GM21381 (cell line): ENCODE measurements at regions not wholly inside any gene's neighbourhood (a gene's known extent, or its start where the extent isn't known, plus 50 kb on each side); places are given as distances from the start of the nearest gene placed in this dataset.
"Not testable (repeated sequence)": the region's sequence is repeated elsewhere in the genome, so short reads cannot be mapped to it uniquely, and the experiment has no call there.

Experiments used
- ATAC-seq: cut with Tn5 transposase; IDR thresholded peaks from one replicate; pipeline ENCODE4 v1.9.1; 2021; ENCODE audit warnings: mild to moderate bottlenecking, moderate library complexity; ENCODE audit not compliant: unreplicated experiment

DNA sequence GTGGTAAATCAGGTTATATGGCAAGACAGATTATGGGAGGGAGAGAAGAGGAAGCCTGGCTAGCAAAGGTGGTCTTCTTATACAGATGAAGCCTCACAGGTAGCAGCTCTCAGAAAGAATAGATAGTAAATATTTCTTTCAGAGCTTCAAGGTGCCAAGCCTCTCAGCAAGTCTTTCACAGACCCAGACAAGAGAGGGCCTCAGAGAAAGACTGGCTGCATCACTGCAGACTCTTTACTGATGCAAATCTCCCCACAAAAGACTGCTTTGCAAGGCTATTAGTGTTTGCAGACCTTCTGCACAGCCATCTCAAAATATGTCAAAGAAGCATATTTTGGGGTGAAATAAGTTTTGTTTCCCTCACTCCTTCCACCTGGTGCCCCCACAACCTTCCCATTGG is 372.4 kb upstream of the RND3 start:
- no peak for ATAC-seq

DNA sequence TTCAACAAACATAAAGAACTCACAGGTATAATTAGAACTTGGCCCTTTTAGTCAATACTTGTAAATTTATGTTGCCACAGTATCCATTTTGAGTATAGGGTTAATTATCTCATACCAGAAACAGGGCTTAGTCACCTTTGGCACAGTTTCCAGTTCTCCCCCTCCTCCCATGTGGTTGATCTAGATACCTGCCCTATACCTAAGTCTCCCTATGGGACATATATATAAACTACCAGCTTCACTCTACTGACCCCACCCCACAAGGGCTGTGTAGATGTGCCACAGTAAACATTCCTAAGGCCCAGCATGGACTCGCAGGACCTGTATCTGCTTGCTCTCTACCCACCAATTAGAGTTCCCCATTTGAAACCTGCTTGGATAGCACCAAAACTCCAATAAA is 371.7 kb upstream of the RND3 start:
- ATAC-seq = no peak

GRCh38 chr2:150858382-150858781 is 370.9 kb upstream of the RND3 start:
- ATAC-seq = no peak

GRCh38 chr2:150856596-150857281 is 369.3 kb upstream of the RND3 start:
- ATAC-seq = no peak

- ATAC-seq = no peak
Observed at GRCh38 chr2:150853263-150853662, 365.8 kb upstream of the RND3 start.

- no peak for ATAC-seq
Observed at GRCh38 chr2:150850641-150851040, 363.2 kb upstream of the RND3 start.

DNA sequence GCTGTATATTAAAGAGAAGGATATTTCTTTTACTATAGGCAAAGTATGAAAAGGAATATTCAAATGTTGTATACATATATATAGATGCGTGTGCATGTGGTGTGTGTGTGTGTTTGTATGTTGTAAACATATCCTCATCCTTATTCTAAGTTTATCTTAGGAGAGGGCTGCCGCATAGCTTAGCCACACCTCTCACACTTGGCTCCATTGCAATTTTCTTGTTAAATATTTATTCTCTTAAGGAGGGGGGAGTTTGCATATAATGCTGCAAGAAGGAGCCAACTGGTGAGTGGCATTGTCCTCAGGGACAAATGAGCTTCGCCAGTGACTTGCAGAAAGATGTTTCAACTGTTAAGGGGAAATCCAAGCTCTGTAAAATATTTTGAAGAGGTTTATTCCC is 360.1 kb upstream of the RND3 start:
- ATAC-seq = no peak

DNA sequence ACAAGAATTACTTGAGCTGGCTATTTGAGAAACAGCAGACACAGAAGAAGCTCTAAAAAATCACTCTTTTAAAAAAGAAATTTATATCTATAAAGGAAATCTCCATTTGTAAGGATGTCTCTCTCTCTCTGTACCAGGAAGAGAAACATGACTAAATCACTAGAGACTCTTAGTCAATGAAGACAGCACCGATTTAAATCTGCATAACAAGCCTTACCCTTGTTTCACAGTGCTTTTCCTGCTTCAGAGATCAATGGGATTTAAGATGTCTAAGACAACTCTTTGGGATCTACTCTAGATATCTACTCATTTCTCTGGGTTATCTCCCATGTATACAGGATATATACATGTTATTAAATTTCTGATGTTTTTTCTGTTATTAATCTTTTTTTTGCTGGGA is 359.2 kb upstream of the RND3 start:
- no peak for ATAC-seq

DNA sequence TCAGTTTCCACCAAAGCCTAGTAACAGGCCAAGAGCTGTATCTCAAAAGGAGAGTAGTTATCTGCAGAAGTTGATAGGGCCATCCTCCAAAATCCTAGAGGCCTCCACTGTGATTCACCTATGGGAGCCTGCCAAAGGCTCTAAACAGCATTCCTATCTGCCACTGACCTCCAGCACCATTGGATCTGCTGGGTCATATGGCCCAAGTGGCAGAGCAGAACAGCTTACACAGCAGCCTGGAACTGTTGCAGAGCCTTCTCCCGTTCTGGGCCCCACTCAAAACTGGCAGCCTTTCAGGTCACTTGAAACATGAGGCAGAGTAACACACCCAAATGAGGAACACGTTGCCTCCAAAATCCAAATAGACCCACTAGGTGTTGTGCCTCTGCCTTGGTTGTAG is 345.2 kb upstream of the RND3 start:
- no peak for ATAC-seq

- no peak for ATAC-seq
Observed at GRCh38 chr2:150824118-150824517, 336.7 kb upstream of the RND3 start.

DNA sequence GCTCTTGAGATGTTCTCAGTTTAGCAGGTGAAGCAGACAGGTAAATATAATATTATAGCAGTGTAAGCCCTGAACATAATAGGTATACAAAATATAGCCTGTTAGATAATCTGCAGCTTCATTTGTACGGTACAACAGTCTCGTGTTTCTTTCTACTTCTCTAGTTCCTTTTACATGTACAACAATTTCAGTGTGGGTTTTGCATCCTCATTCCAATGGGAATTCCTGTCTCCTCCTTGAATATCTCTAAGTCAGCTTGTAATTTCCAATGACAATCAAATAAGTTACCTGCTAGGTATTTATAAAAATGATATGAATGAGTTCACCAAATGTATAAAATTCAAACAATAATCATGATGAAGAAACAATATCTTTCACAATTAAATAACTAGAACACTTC is 330.0 kb upstream of the RND3 start:
- no peak for ATAC-seq

GRCh38 chr2:150812664-150813367 is 325.3 kb upstream of the RND3 start:
- ATAC-seq = no peak

GRCh38 chr2:150812066-150812465 is 324.6 kb upstream of the RND3 start:
- ATAC-seq = no peak

DNA sequence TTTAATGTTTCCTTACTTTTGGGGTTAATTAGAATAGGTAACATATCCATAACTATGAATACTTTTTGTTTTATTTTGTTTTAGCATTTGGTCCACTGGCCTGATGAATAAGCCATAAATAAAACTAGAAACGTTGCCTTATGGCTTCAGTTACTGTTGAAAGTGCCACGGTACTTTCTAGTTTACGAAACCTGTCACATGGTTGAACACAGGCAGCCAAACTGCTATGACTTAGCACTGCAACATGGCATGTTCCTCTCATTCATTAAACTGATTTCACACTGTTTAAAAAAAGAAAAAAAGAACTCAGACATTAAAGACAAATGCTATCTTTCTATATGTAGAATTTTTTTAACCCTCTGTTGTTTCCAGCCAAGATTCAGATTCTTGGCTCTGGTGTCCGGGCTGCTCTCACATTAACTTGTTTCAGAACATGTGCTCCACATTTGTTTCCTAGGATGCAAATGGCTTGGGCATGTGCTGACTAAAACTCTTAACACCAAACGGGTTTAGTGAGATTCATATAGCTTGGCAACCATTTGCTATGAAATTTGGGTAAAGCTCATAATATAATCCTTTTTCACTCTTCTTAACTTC is 323.9 kb upstream of the RND3 start:
- ATAC-seq = no peak

GRCh38 chr2:150809103-150809502 is 321.6 kb upstream of the RND3 start:
- no peak for ATAC-seq

- no peak for ATAC-seq
Observed at GRCh38 chr2:150806336-150806735, 318.9 kb upstream of the RND3 start.

- ATAC-seq = no peak
Observed at GRCh38 chr2:150803689-150804398, 316.4 kb upstream of the RND3 start.

- ATAC-seq = no peak
Observed at GRCh38 chr2:150802635-150803034, 315.2 kb upstream of the RND3 start.

- not testable (repeated sequence) for ATAC-seq
Observed at GRCh38 chr2:150796236-150796635, 308.8 kb upstream of the RND3 start.

DNA sequence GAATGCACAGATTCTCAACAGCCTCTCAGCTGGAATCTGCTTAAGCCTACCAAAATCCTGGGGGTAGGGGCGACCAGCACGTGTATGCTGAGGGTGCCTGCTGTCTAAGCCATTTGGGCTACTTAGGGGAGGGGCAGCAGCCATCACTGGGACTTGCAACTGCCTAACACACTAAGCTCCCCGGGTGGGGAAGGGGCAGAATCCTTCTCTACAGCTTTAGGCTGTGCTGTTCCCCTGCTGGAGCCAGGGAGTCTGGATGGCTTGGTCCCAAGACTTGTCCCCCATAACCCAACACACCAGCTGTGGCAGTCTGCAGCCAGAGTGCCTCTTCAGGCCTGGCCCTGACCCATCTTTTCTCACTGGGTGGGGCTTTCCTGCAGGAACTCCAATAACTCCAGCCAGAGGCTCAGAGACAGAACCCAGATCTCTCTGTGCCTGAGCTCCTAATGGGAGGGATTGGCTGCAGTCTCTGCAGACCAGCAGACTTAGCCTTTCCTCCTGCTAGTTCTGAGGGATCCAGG is 305.4 kb upstream of the RND3 start:
- ATAC-seq = no peak

GRCh38 chr2:150791567-150791966 is 304.1 kb upstream of the RND3 start:
- ATAC-seq = no peak
